HCT116 (cell line): ENCODE measurements at regions not wholly inside any gene's neighbourhood (a gene's known extent, or its start where the extent isn't known, plus 50 kb on each side); places are given as distances from the start of the nearest gene placed in this dataset.

Experiments used
- ATAC-seq: fragments of 200-7000 bp; cut with Tn5 transposase; 2 replicates; pipeline ENCODE4 v1.9.1; 2020; ENCODE audit warnings: mild to moderate bottlenecking, moderate library complexity
- BruUV-seq: library from RNA; stranded (reverse); fragments of 400-500 nt; replicated peaks from 2 replicates; lab custom pipeline; 2021; lab: Mats Ljungman, UMichigan
- CTCF ChIA-PET: fragments of 300-600 bp; sonication (Branson Sonifier 250); formaldehyde crosslinking; loops from one replicate; lab custom pipeline; 2021; ENCODE audit warnings: antibody characterized with exemption; lab: Charles Lee
- POLR2A ChIA-PET: fragments of 300-600, 350-600 bp; sonication (Branson Sonifier 250); formaldehyde crosslinking; loops from one replicate; lab custom pipeline; 2021; ENCODE audit warnings: antibody characterized with exemption; lab: Charles Lee
- RAD21 ChIA-PET, 2 experiments: fragments of 300-600 bp; sonication (Branson Sonifier 250); formaldehyde crosslinking; loops; one replicate each; lab custom pipeline; 2023; ENCODE audit warnings: low total read pairs in 2 of 2; ENCODE audit not compliant: uncharacterized antibody in 2 of 2, unreplicated experiment in 2 of 2, low non-redundant PET in 1 of 2; lab: Charles Lee
- DNase-seq: peaks from one replicate; pipeline ENCODE4 v3.0.0-alpha.2; 2010; ENCODE audit warnings: low read depth, low spot score
- H2AFZ ChIP-seq: fragments of 200-600 bp; shearing (Covaris generic), sonication (generic); 2 replicates; pipeline ENCODE4 v1.6.1; 2017; ENCODE audit warnings: low read depth, mixed run types, mixed read lengths, antibody characterized with exemption, low read length; ENCODE audit not compliant: poor library complexity, severe bottlenecking
- H3K27ac ChIP-seq: 2 replicates; pipeline ENCODE4 v1.5.1; 2012; ENCODE audit warnings: low read depth, low read length
- H3K27me3 ChIP-seq: fragments of 200-600 bp; sonication (generic); 2 replicates; pipeline ENCODE4 v1.6.1; 2016; ENCODE audit warnings: mixed run types, low read length, mixed read lengths; ENCODE audit not compliant: insufficient read depth
- H3K36me3 ChIP-seq, 2 experiments: fragments of 200-500 bp in 1 of 2; fragments of 200-600 bp in 1 of 2; sonication (Bioruptor generic) in 1 of 2; sonication (generic) in 1 of 2; 2 replicates each; pipeline versions ENCODE4 v1.5.1 to v1.6.1; 2014 to 2016; ENCODE audit warnings: low read length in 2 of 2, inconsistent platforms in 1 of 2, mixed read lengths in 1 of 2, mixed run types in 1 of 2; ENCODE audit not compliant: insufficient read depth in 2 of 2, control insufficient read depth in 1 of 2
- H3K4me1 ChIP-seq, 2 experiments: fragments of 200-600 bp in 1 of 2; sonication (generic) in 1 of 2; 2 replicates each; pipeline versions ENCODE4 v1.5.1 to v1.6.1; 2012 to 2017; ENCODE audit warnings: low read length in 2 of 2, inconsistent platforms in 1 of 2, mild to moderate bottlenecking in 1 of 2, mixed read lengths in 1 of 2, mixed run types in 1 of 2, moderate library complexity in 1 of 2; ENCODE audit not compliant: insufficient read depth in 2 of 2, control insufficient read depth in 1 of 2
- H3K4me2 ChIP-seq: fragments of 200-600 bp; sonication (generic); 2 replicates; pipeline ENCODE4 v1.6.1; 2017; ENCODE audit warnings: mixed run types, low read length, mixed read lengths
- H3K4me3 ChIP-seq, 2 experiments: fragments of 200-600 bp in 1 of 2; sonication (generic) in 1 of 2; replicated peaks in 1 of 2; 2 replicates each; pipeline ENCODE4 v1.5.1; 2011 to 2016; ENCODE audit warnings: low read length in 2 of 2, control low read depth in 1 of 2, low read depth in 1 of 2, mild to moderate bottlenecking in 1 of 2, mixed read lengths in 1 of 2, mixed run types in 1 of 2
- H3K79me2 ChIP-seq: fragments of 200-600 bp; sonication (generic); 2 replicates; pipeline ENCODE4 v1.6.1; 2017; ENCODE audit warnings: mild to moderate bottlenecking, mixed run types, low read length, moderate library complexity, mixed read lengths; ENCODE audit not compliant: insufficient read depth
- H3K9ac ChIP-seq: fragments of 200-600 bp; sonication (generic); 2 replicates; pipeline ENCODE4 v1.6.1; 2016; ENCODE audit warnings: low read length, mixed read lengths
- H3K9me2 ChIP-seq: fragments of 200-600 bp; sonication (generic), shearing (Covaris generic); 2 replicates; pipeline ENCODE4 v1.6.1; 2017; ENCODE audit warnings: mixed run types, mild to moderate bottlenecking, moderate library complexity; ENCODE audit not compliant: insufficient read depth
- H3K9me3 ChIP-seq, 2 experiments: fragments of 200-500 bp in 1 of 2; fragments of 200-600 bp in 1 of 2; sonication (Bioruptor generic) in 1 of 2; sonication (generic) in 1 of 2; 2 replicates each; pipeline ENCODE4 v1.6.1; 2014 to 2017; ENCODE audit warnings: low read length in 2 of 2, mixed read lengths in 2 of 2, inconsistent platforms in 1 of 2, low read depth in 1 of 2, mild to moderate bottlenecking in 1 of 2, mixed run types in 1 of 2, moderate library complexity in 1 of 2; ENCODE audit not compliant: control insufficient read depth in 1 of 2, insufficient read depth in 1 of 2
- H4K20me1 ChIP-seq: fragments of 200-600 bp; sonication (generic), shearing (Covaris generic); 2 replicates; pipeline ENCODE4 v1.6.1; 2017; ENCODE audit warnings: mixed run types, mild to moderate bottlenecking, moderate library complexity; ENCODE audit not compliant: insufficient read depth
- ATF3 ChIP-seq: IDR thresholded peaks from 2 replicates; pipeline ENCODE4 v1.6.1; 2012
- CBX3 ChIP-seq: IDR thresholded peaks from 2 replicates; pipeline ENCODE4 v1.6.1; 2012; ENCODE audit warnings: low read depth
- CTCF ChIP-seq, 3 experiments: fragments of 200-600 bp in 1 of 3; sonication (generic) in 1 of 3; IDR thresholded peaks in 2 of 3; conservative IDR thresholded peaks in 1 of 3; 2 replicates each; pipeline ENCODE4 v1.5.1; 2012 to 2017; ENCODE audit warnings: low read depth in 2 of 3, low read length in 2 of 3, antibody characterized with exemption in 1 of 3, borderline replicate concordance in 1 of 3, control low read depth in 1 of 3, mild to moderate bottlenecking in 1 of 3, mixed read lengths in 1 of 3, mixed run types in 1 of 3, moderate library complexity in 1 of 3; ENCODE audit not compliant: insufficient read depth in 1 of 3
- EGR1 ChIP-seq: IDR thresholded peaks from 2 replicates; pipeline ENCODE4 v1.6.1; 2012; ENCODE audit warnings: low read depth
- EZH2 ChIP-seq: fragments of 200-600 bp; sonication (generic); IDR thresholded peaks from 2 replicates; pipeline ENCODE4 v1.6.1; 2017; ENCODE audit warnings: antibody characterized with exemption, mixed run types
- EZH2phosphoT487 ChIP-seq: fragments of 200-600 bp; IDR thresholded peaks from 2 replicates; pipeline ENCODE4 v1.6.1; 2018; ENCODE audit warnings: antibody characterized with exemption, borderline replicate concordance
- JUND ChIP-seq: IDR thresholded peaks from 2 replicates; pipeline ENCODE4 v1.6.1; 2012
- POLR2AphosphoS5 ChIP-seq: IDR thresholded peaks from 2 replicates; pipeline ENCODE4 v1.6.1; 2011; ENCODE audit warnings: mild to moderate bottlenecking, low read depth, low read length, moderate library complexity
- RAD21 ChIP-seq: IDR thresholded peaks from 2 replicates; pipeline ENCODE4 v1.6.1; 2012; ENCODE audit warnings: low read depth, mild to moderate bottlenecking
- SIN3A ChIP-seq: IDR thresholded peaks from 2 replicates; pipeline ENCODE4 v1.6.1; 2012; ENCODE audit warnings: low read depth
- SP1 ChIP-seq: IDR thresholded peaks from 2 replicates; pipeline ENCODE4 v1.6.1; 2012; ENCODE audit warnings: low read depth
- ZFX ChIP-seq: fragments of 450-650 bp; IDR thresholded peaks from 2 replicates; pipeline ENCODE4 v1.6.1; 2017
- ZNF274 ChIP-seq: fragments of 200-500 bp; sonication (Bioruptor generic); IDR thresholded peaks from 2 replicates; pipeline ENCODE4 v1.6.1; 2014; ENCODE audit warnings: mild to moderate bottlenecking, low read depth, low read length, inconsistent platforms
- intact Hi-C: fragments of 100-400 bp; cut with micrococcal nuclease; formaldehyde crosslinking; loops from 2 replicates; pipeline ENCODE4 v1.10.0; 2022

GRCh38 chr10:60705376-60705775, 72.9 kb upstream of the CDK1 start:
- CTCF ChIA-PET: interaction anchor here (1.2 kb wide), 1 partner anchor 51 kb away, joined by 4 read pairs; no protein-coding TSS in a partner anchor

More at GRCh38 chr10:60705376-60705775, 72.9 kb upstream of the CDK1 start:
- Histone ChIP-seq H3K36me3 (no peaks in the 10 kb centered on the region), H3K27ac (no peak overlapping the region), H3K4me2 (peak overlapping the region; percentile 50; the same call in 1 of the 2 replicates), H3K9me3 (no peaks in the 10 kb centered on the region), H2AFZ (no peak overlapping the region), H3K79me2 (no peaks in the 10 kb centered on the region), H3K27me3 (no peaks in the 10 kb centered on the region), H3K9me2 (no peaks in the 10 kb centered on the region; the same call in 1 of the 2 replicates), H4K20me1 (no peaks in the 10 kb centered on the region), H3K4me1 (peaks cover 42 to 47% of the 10 kb centered on the region in 2 experiments), H3K4me3 (no peak overlapping the region), H3K9ac (no peak overlapping the region)
- no peak for DNase-seq
- ChIA-PET POLR2A (no interaction called here), RAD21 (no interaction called here)
- no TSS peak for BruUV-seq
- intact Hi-C loops: no loop called here
- no peak for ATAC-seq
- TF ChIP-seq ZNF274: no peak
- no peak for TF ChIP-seq EGR1
- TF ChIP-seq CTCF (IDR thresholded peaks at IDR 0.05 in 2 of 3, conservative IDR thresholded peaks at IDR 0.05 in 1 of 3; ENCODE audit: borderline replicate concordance in 1 of 3, insufficient read depth in 1 of 3, low read depth in 2 of 3, low read length in 2 of 3): no peak
- TF ChIP-seq EZH2phosphoT487: no peak
- TF ChIP-seq POLR2AphosphoS5: no peak
- no peak for TF ChIP-seq ZFX
- TF ChIP-seq EZH2: no peak
- no peak for TF ChIP-seq SP1
- no peak for TF ChIP-seq JUND
- TF ChIP-seq CBX3: no peak
- TF ChIP-seq ATF3: no peak
- TF ChIP-seq RAD21: no peak
- no peak for TF ChIP-seq SIN3A
